GM19025 (cell line): ENCODE measurements at regions not wholly inside any gene's neighbourhood (a gene's known extent, or its start where the extent isn't known, plus 50 kb on each side); places are given as distances from the start of the nearest gene placed in this dataset.

Experiments used
- ATAC-seq: cut with Tn5 transposase; IDR thresholded peaks from one replicate; pipeline ENCODE4 v1.9.1; 2021; ENCODE audit warnings: mild to moderate bottlenecking, low read depth, moderate library complexity; ENCODE audit not compliant: unreplicated experiment

GRCh38 chr11:31915867-31916266 is 104.7 kb upstream of the PAX6 start:
- ATAC-seq, result no peak

- no peak for ATAC-seq
Measured at GRCh38 chr11:31913985-31914384, 102.9 kb upstream of the PAX6 start.

GRCh38 chr11:31912808-31913207 is 101.7 kb upstream of the PAX6 start:
- no peak for ATAC-seq

- no peak for ATAC-seq
Measured at GRCh38 chr11:31910950-31911576, 99.9 kb upstream of the PAX6 start.

- no peak for ATAC-seq
Measured at GRCh38 chr11:31903225-31904074, 92.3 kb upstream of the PAX6 start.

GRCh38 chr11:31902706-31903105 is 91.6 kb upstream of the PAX6 start:
- no peak for ATAC-seq

- no peak for ATAC-seq
Measured at GRCh38 chr11:31895926-31896325, 84.8 kb upstream of the PAX6 start.

GRCh38 chr11:31887180-31887579 is 76.1 kb upstream of the PAX6 start:
- ATAC-seq, result no peak

GRCh38 chr11:31884080-31884479 is 73.0 kb upstream of the PAX6 start:
- ATAC-seq, result no peak

GRCh38 chr11:31883435-31883834 is 72.3 kb upstream of the PAX6 start:
- no peak for ATAC-seq

GRCh38 chr11:31882951-31883392 is 71.8 kb upstream of the PAX6 start:
- no peak for ATAC-seq

GRCh38 chr11:31881825-31882224 is 70.7 kb upstream of the PAX6 start:
- ATAC-seq, result no peak

GRCh38 chr11:31879681-31880080 is 68.6 kb upstream of the PAX6 start:
- ATAC-seq, result no peak

- ATAC-seq, result no peak
Measured at GRCh38 chr11:31877863-31878262, 66.7 kb upstream of the PAX6 start.

- ATAC-seq, result no peak
Measured at GRCh38 chr11:31877083-31877482, 66.0 kb upstream of the PAX6 start.

GRCh38 chr11:31875866-31876560 is 64.9 kb upstream of the PAX6 start:
- ATAC-seq, result no peak

GRCh38 chr11:31874631-31875191 is 63.6 kb upstream of the PAX6 start:
- ATAC-seq, result no peak

- no peak for ATAC-seq
Measured at GRCh38 chr11:31873124-31873523, 62.0 kb upstream of the PAX6 start.

- no peak for ATAC-seq
Measured at GRCh38 chr11:31872076-31872443, 60.9 kb upstream of the PAX6 start.

- ATAC-seq, result no peak
Measured at GRCh38 chr11:31871310-31872075, 60.4 kb upstream of the PAX6 start.
